HEK293 (cell line): ENCODE measurements at regions not wholly inside any gene's neighbourhood (a gene's known extent, or its start where the extent isn't known, plus 50 kb on each side); places are given as distances from the start of the nearest gene placed in this dataset.

Experiments used
- CTCF ChIA-PET: fragments of 350-600 bp; formaldehyde crosslinking; extraction: SDS; loops from one replicate; lab custom pipeline; 2021; ENCODE audit warnings: antibody characterized with exemption; lab: Yijun Ruan, JAX
- POLR2A ChIA-PET: fragments of 300-600 bp; formaldehyde crosslinking; extraction: SDS; loops from one replicate; lab custom pipeline; 2020; ENCODE audit warnings: antibody characterized with exemption, inconsistent platforms; lab: Yijun Ruan, JAX
- H3K27ac ChIP-seq: fragments of 200-500 bp; sonication (Bioruptor generic); 2 replicates; pipeline ENCODE4 v1.5.1; 2014; ENCODE audit warnings: low read depth, low read length, control low read depth, inconsistent platforms; ENCODE audit errors: extremely low read depth
- H3K36me3 ChIP-seq, 2 experiments: fragments of 200-500 bp in 1 of 2; sonication (Bioruptor generic) in 1 of 2; 1 replicate in 1 of 2; 2 replicates in 1 of 2; pipeline ENCODE4 v1.5.1; 2014 to 2017; ENCODE audit warnings: inconsistent platforms in 2 of 2, low read length in 2 of 2; ENCODE audit not compliant: control insufficient read depth in 2 of 2, insufficient read depth in 1 of 2
- H3K4me1 ChIP-seq: fragments of 200-500 bp; sonication (Bioruptor generic); 2 replicates; pipeline ENCODE4 v1.5.1; 2014; ENCODE audit warnings: mild to moderate bottlenecking, low read length, inconsistent platforms; ENCODE audit not compliant: control insufficient read depth, insufficient read depth
- H3K4me3 ChIP-seq: 2 replicates; pipeline ENCODE4 v1.5.1; 2011; ENCODE audit warnings: low read depth, mild to moderate bottlenecking, control low read depth, low read length, moderate library complexity
- H3K9me3 ChIP-seq: fragments of 200-500 bp; sonication (Bioruptor generic); 2 replicates; pipeline ENCODE4 v1.5.1; 2014; ENCODE audit warnings: low read depth, low read length, inconsistent platforms; ENCODE audit not compliant: control insufficient read depth, insufficient read depth
- ELK4 ChIP-seq: IDR thresholded peaks from 2 replicates; pipeline ENCODE4 v1.6.1; 2011; ENCODE audit warnings: mild to moderate bottlenecking, low read depth, low read length, borderline replicate concordance
- FEZF1 ChIP-seq: fragments of 450-650 bp; formaldehyde crosslinking; IDR thresholded peaks from 2 replicates; pipeline ENCODE4 v1.5.1; 2016; ENCODE audit warnings: missing biosample characterization, missing genetic modification characterization
- KLF16 ChIP-seq: fragments of 450-650 bp; formaldehyde crosslinking; IDR thresholded peaks from 2 replicates; pipeline ENCODE4 v1.5.1; 2017; ENCODE audit warnings: missing biosample characterization, missing genetic modification characterization
- PBX3 ChIP-seq: sonication (generic); formaldehyde crosslinking; IDR thresholded peaks from 2 replicates; pipeline ENCODE4 v1.8.1; 2022; ENCODE audit warnings: mild to moderate bottlenecking, moderate library complexity, missing genetic modification reagents
- REPIN1 ChIP-seq: fragments of 450-650 bp; formaldehyde crosslinking; IDR thresholded peaks from 2 replicates; pipeline ENCODE4 v1.5.1; 2017; ENCODE audit warnings: missing biosample characterization, missing genetic modification characterization, low read depth
- SETDB1 ChIP-seq: IDR thresholded peaks from one replicate; pipeline ENCODE4 v1.6.1; 2017; ENCODE audit warnings: mild to moderate bottlenecking, low read length, moderate library complexity, mixed read lengths; ENCODE audit not compliant: insufficient read length
- ZNF114 ChIP-seq: fragments of 450-650 bp; formaldehyde crosslinking; IDR thresholded peaks from 2 replicates; pipeline ENCODE4 v1.5.0; 2017; ENCODE audit warnings: missing biosample characterization, missing genetic modification characterization
- ZNF133 ChIP-seq: fragments of 450-650 bp; formaldehyde crosslinking; IDR thresholded peaks from 2 replicates; pipeline ENCODE4 v1.5.1; 2016; ENCODE audit warnings: missing biosample characterization, missing genetic modification characterization
- ZNF174 ChIP-seq: fragments of 450-650 bp; formaldehyde crosslinking; IDR thresholded peaks from 2 replicates; pipeline ENCODE4 v1.5.0; 2017; ENCODE audit warnings: missing biosample characterization, mild to moderate bottlenecking, missing genetic modification characterization
- ZNF2 ChIP-seq: fragments of 450-650 bp; formaldehyde crosslinking; IDR thresholded peaks from 2 replicates; pipeline ENCODE4 v1.5.1; 2016; ENCODE audit warnings: missing biosample characterization, missing genetic modification characterization
- ZNF214 ChIP-seq: fragments of 450-650 bp; formaldehyde crosslinking; IDR thresholded peaks from 2 replicates; pipeline ENCODE4 v1.5.1; 2017; ENCODE audit warnings: missing biosample characterization, mild to moderate bottlenecking, missing genetic modification characterization, borderline replicate concordance
- ZNF23 ChIP-seq: fragments of 450-650 bp; formaldehyde crosslinking; IDR thresholded peaks from 2 replicates; pipeline ENCODE4 v1.5.1; 2016; ENCODE audit warnings: missing biosample characterization, missing genetic modification characterization, borderline replicate concordance
- ZNF24 ChIP-seq: fragments of 450-650 bp; formaldehyde crosslinking; IDR thresholded peaks from 2 replicates; pipeline ENCODE4 v1.5.1; 2016; ENCODE audit warnings: missing biosample characterization, missing genetic modification characterization
- ZNF274 ChIP-seq, 2 experiments: fragments of 200-500 bp in 1 of 2; fragments of 450-650 bp in 1 of 2; sonication (Bioruptor generic) in 1 of 2; formaldehyde crosslinking in 1 of 2; IDR thresholded peaks; 2 replicates each; pipeline versions ENCODE4 v1.5.1 to v1.6.1; 2014 to 2016; ENCODE audit warnings: borderline replicate concordance in 1 of 2, inconsistent platforms in 1 of 2, low read length in 1 of 2, missing biosample characterization in 1 of 2, missing genetic modification characterization in 1 of 2
- ZNF302 ChIP-seq: fragments of 450-650 bp; formaldehyde crosslinking; IDR thresholded peaks from 2 replicates; pipeline ENCODE4 v1.5.1; 2016; ENCODE audit warnings: missing biosample characterization, missing genetic modification characterization, low read depth
- ZNF350 ChIP-seq: fragments of 450-650 bp; formaldehyde crosslinking; IDR thresholded peaks from 2 replicates; pipeline ENCODE4 v1.5.0; 2017; ENCODE audit warnings: missing biosample characterization, mild to moderate bottlenecking, missing genetic modification characterization
- ZNF362 ChIP-seq: fragments of 450-650 bp; formaldehyde crosslinking; IDR thresholded peaks from 2 replicates; pipeline ENCODE4 v1.5.1; 2016; ENCODE audit warnings: missing biosample characterization, missing genetic modification characterization
- ZNF501 ChIP-seq: fragments of 450-650 bp; formaldehyde crosslinking; IDR thresholded peaks from 2 replicates; pipeline ENCODE4 v1.5.1; 2016; ENCODE audit warnings: missing biosample characterization, missing genetic modification characterization
- ZNF549 ChIP-seq: fragments of 450-650 bp; IDR thresholded peaks from 2 replicates; pipeline ENCODE4 v1.5.1; 2018; ENCODE audit warnings: missing biosample characterization, missing genetic modification characterization, mild to moderate bottlenecking, inconsistent platforms, moderate library complexity
- ZNF555 ChIP-seq: fragments of 450-650 bp; formaldehyde crosslinking; conservative IDR thresholded peaks from 2 replicates; pipeline ENCODE4 v1.5.1; 2017; ENCODE audit warnings: missing biosample characterization, mild to moderate bottlenecking, missing genetic modification characterization, inconsistent platforms
- ZNF600 ChIP-seq: fragments of 450-650 bp; formaldehyde crosslinking; IDR thresholded peaks from 2 replicates; pipeline ENCODE4 v1.5.1; 2016; ENCODE audit warnings: missing biosample characterization, missing genetic modification characterization
- ZNF776 ChIP-seq: fragments of 450-650 bp; formaldehyde crosslinking; IDR thresholded peaks from 2 replicates; pipeline ENCODE4 v1.5.0; 2017; ENCODE audit warnings: missing biosample characterization, missing genetic modification characterization, borderline replicate concordance
- ZSCAN4 ChIP-seq: fragments of 450-650 bp; formaldehyde crosslinking; IDR thresholded peaks from 2 replicates; pipeline ENCODE4 v1.5.1; 2017; ENCODE audit warnings: missing biosample characterization, missing genetic modification characterization

- no peaks in the 10 kb centered on the region for H3K4me1 ChIP-seq
- H3K4me3 ChIP-seq = no peak overlapping the region
- H3K9me3 ChIP-seq = no peaks in the 10 kb centered on the region
- no peak overlapping the region for H3K27ac ChIP-seq
- ChIA-PET CTCF (interaction anchor here (0.7 kb wide), 2 partner anchors 94 to 381 kb away, joined by 3 to 4 read pairs; no protein-coding TSS in a partner anchor), POLR2A (no interaction called here)
- H3K36me3 ChIP-seq = no peaks in the 10 kb centered on the region
- no peak for TF ChIP-seq ZNF776 (tag by site-specific recombination)
These were observed 216.0 kb downstream of the ZNF326 start for GRCh38 chr1:90210633-90211491.

GRCh38 chr1:90208949-90209348, 214.0 kb downstream of the ZNF326 start:
- ChIA-PET POLR2A (no interaction called here), CTCF (interaction anchor here (0.7 kb wide), 1 partner anchor 118 kb away, joined by 3 read pairs; no protein-coding TSS in a partner anchor)
- no peak overlapping the region for H3K27ac ChIP-seq

GRCh38 chr1:90206260-90206659, 211.3 kb downstream of the ZNF326 start:
- POLR2A ChIA-PET = no interaction called here

More at GRCh38 chr1:90208949-90209348, 214.0 kb downstream of the ZNF326 start:
- no peaks in the 10 kb centered on the region for H3K9me3 ChIP-seq
- no peaks in the 10 kb centered on the region for H3K4me1 ChIP-seq
- no peaks in the 10 kb centered on the region for H3K36me3 ChIP-seq
- no peak overlapping the region for H3K4me3 ChIP-seq
- TF ChIP-seq ZNF24 = no peak
- no peak for TF ChIP-seq ZNF114 (tag by site-specific recombination)
- no peak for TF ChIP-seq ZNF23 (tag by site-specific recombination)
- no peak for TF ChIP-seq ZNF2 (tag by site-specific recombination)
- no peak for TF ChIP-seq KLF16

GRCh38 chr1:90204780-90205179, 209.9 kb downstream of the ZNF326 start:
- Histone ChIP-seq H3K9me3 (no peaks in the 10 kb centered on the region), H3K4me1 (no peaks in the 10 kb centered on the region), H3K4me3 (no peak overlapping the region), H3K27ac (no peak overlapping the region), H3K36me3 (no peaks in the 10 kb centered on the region)
- CTCF ChIA-PET = no interaction called here
- POLR2A ChIA-PET = no interaction called here
- TF ChIP-seq ZNF133 (tag by site-specific recombination) = no peak
- TF ChIP-seq PBX3 (CRISPR knock-in tag) = no peak
- no peak for TF ChIP-seq ZNF174 (tag by site-specific recombination)
- TF ChIP-seq ZNF555 (tag by site-specific recombination) = no peak
- no peak for TF ChIP-seq ZNF501 (tag by site-specific recombination)
- TF ChIP-seq ZNF274 (IDR thresholded peaks at IDR 0.05; ENCODE audit: low read length) = no peak
- no peak for TF ChIP-seq ZNF274 (tag by site-specific recombination; IDR thresholded peaks at IDR 0.05; ENCODE audit: borderline replicate concordance)
- TF ChIP-seq ELK4 = no peak
- TF ChIP-seq ZSCAN4 (tag by site-specific recombination) = no peak
- TF ChIP-seq REPIN1 = no peak

More at GRCh38 chr1:90206260-90206659, 211.3 kb downstream of the ZNF326 start:
- TF ChIP-seq ZNF776 (tag by site-specific recombination) (no peak), ZNF302 (tag by site-specific recombination) (no peak), ZNF600 (tag by site-specific recombination) (no peak), ZNF214 (tag by site-specific recombination) (no peak), ZNF362 (tag by site-specific recombination) (no peak), FEZF1 (tag by site-specific recombination) (no peak), KLF16 (no peak), SETDB1 (no peak), ZNF350 (tag by site-specific recombination) (no peak), ZNF549 (tag by site-specific recombination) (no peak)
- CTCF ChIA-PET = no interaction called here
- Histone ChIP-seq H3K4me3 (no peak overlapping the region), H3K27ac (no peak overlapping the region), H3K36me3 (no peaks in the 10 kb centered on the region), H3K9me3 (no peaks in the 10 kb centered on the region), H3K4me1 (no peaks in the 10 kb centered on the region)
